ENCODE measurements at regions not wholly inside any gene's neighbourhood (a gene's known extent, or its start where the extent isn't known, plus 50 kb on each side); places are given as distances from the start of the nearest gene placed in this dataset.

- TF ChIP-seq, protein P1, sequence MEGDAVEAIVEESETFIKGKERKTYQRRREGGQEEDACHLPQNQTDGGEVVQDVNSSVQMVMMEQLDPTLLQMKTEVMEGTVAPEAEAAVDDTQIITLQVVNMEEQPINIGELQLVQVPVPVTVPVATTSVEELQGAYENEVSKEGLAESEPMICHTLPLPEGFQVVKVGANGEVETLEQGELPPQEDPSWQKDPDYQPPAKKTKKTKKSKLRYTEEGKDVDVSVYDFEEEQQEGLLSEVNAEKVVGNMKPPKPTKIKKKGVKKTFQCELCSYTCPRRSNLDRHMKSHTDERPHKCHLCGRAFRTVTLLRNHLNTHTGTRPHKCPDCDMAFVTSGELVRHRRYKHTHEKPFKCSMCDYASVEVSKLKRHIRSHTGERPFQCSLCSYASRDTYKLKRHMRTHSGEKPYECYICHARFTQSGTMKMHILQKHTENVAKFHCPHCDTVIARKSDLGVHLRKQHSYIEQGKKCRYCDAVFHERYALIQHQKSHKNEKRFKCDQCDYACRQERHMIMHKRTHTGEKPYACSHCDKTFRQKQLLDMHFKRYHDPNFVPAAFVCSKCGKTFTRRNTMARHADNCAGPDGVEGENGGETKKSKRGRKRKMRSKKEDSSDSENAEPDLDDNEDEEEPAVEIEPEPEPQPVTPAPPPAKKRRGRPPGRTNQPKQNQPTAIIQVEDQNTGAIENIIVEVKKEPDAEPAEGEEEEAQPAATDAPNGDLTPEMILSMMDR (IDR thresholded peaks at IDR 0.05; ENCODE audit: low read length), result no peak
- TF ChIP-seq EZH2 (IDR thresholded peaks at IDR 0.05; ENCODE audit: borderline replicate concordance, low read length), result no peak
Observed at GRCh38 chr3:55364421-55364820, 122.7 kb downstream of the WNT5A start.

Measured in OCI-LY1 (cell line).